Activated CD8-positive, alpha-beta memory T cell treated with anti-CD3 and anti-CD28 coated beads for 4 hours (primary cell): ENCODE measurements at regions not wholly inside any gene's neighbourhood (a gene's known extent, or its start where the extent isn't known, plus 50 kb on each side); places are given as distances from the start of the nearest gene placed in this dataset.
"Not testable (repeated sequence)": the region's sequence is repeated elsewhere in the genome, so short reads cannot be mapped to it uniquely, and the experiment has no call there.

Experiments used
- DNase-seq, 2 donors: peaks; one replicate each; pipeline ENCODE4 v3.0.0-alpha.2; 2020; ENCODE audit warnings: low read depth in 2 of 2

DNA sequence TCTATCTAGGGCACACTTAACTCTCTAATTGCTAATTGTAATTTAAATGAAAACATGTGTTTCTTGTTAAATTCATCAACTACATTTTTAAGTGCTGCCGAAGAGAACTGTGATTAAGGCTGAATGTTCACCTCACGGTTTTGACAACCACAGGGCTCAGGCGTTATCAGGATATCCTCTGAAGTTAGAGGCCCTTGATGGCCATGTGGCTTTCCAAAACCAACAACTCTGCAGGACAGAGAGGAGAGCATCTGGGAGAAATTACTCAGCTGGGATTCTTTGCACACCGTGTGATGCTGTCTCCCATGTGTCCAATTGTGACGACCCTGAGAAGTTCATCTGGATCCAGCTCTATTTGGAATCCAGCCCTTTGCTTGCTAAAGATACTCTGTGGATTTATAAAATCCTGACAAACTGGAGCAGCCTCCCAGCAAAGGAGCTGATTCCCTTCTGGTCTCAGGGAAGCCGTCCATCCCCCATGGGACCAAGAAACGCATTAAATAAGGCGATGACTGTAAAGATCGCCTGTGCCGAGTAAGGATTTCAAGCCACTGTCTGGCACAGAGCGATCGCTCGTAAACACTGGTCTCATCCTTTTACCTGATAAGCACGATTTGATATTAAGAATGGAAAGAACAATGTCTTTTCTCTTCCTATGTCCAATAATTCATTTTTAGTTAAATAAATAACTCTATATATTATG lies 401.1 kb downstream of the CD83 start:
- DNase-seq: no peak

- DNase-seq: no peak
Observed at GRCh38 chr6:14520029-14520428, 402.5 kb downstream of the CD83 start.

DNA sequence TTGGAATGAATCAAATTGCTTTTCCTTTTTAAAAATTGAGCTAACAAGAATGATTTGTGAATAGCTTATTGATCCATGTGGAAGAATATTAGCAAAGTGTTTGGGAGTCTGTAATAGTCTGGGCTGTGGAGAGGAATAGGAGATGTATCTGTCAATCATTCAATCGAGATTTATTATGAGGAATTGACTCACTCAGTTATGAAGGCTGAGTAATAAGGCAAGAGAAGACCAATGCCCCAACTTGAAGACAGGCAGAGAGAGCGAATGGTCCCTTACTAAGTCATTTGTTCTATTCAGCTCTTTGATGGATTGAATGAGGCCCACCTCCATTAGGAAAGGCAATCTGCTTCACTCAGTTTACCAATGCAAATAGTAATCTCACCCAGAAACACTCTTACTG lies 403.0 kb downstream of the CD83 start:
- no peak for DNase-seq

GRCh38 chr6:14521141-14521540 lies 403.6 kb downstream of the CD83 start:
- DNase-seq: no peak

DNA sequence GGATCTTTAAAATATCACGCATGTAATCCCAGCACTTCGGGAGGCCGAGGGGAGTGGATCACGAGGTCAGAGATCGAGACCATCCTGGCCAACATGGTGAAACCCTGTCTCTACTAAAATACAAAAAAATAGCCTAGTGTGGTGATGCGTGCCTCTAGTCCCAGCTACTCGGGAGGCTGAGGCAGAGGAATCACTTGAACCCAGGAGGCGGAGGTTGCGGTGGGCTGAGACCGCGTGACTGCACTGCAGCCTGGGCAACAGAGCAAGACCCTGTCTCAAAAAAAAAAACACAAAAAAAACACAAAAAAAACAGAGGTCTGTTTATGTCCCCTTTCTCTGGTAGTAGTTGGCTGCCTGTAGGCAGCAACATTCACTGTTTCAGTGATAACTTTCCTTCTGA lies 404.3 kb downstream of the CD83 start:
- DNase-seq: not testable (repeated sequence)

DNA sequence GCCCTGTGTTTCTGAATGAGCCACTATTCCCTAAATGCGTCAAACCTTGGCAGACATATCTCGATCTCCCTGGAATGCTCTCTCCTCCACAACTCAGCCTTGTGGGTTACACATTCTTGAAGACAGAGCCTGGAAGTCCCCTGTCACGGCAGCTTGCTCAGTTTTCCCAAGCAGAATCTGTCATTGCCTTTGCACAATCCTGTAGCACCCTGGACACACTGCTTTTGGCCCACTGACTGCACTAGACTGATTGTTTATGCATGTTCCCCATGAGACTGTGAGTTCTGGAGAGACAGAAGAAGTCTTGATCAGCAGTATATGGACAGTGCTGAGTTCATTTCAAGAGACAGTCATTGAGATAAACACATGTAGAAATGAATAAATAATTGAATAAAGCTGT lies 406.7 kb downstream of the CD83 start:
- no peak for DNase-seq

- no peak for DNase-seq
Observed at GRCh38 chr6:14530385-14530784, 412.8 kb downstream of the CD83 start.

DNA sequence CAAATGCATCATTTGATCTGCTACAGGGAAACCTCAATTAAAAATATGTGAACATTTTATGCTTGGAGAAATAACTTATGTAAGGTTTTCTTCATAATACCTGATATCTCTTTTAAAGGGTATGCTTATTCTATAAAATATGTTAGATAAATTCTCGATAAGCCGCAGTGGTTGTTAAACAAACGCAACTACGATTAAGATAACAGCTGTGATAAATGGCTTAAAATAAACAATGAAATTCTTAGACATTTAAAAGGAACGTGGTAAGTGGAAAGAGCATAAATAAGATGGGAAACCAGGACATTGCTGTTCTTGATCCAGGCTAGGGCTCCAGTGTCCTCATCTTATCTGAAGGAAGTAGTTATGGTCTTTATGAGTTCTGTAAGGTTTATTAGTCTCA lies 415.9 kb downstream of the CD83 start:
- no peak for DNase-seq

DNA sequence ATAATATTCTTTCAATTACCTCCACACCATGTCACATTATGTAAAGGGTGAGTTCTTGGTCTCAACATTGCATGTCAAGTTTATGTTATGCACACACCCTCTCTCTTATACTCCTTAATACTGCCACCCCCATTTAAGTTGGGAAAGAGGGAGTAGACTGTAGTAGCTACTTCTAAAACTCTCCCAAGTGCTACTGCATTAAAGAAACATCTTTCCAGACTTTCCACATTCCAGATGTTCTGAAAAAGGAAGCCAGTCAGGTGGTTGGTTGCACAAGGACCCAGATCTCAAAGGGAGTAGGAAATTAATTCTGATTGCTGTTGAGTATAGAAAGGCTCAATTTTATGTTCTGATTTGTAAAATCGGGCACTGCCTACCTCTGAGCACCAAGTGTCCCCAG lies 419.5 kb downstream of the CD83 start:
- DNase-seq: no peak

GRCh38 chr6:14540276-14540675 lies 422.7 kb downstream of the CD83 start:
- no peak for DNase-seq

- no peak for DNase-seq
Observed at GRCh38 chr6:14540810-14541540, 423.4 kb downstream of the CD83 start.

DNA sequence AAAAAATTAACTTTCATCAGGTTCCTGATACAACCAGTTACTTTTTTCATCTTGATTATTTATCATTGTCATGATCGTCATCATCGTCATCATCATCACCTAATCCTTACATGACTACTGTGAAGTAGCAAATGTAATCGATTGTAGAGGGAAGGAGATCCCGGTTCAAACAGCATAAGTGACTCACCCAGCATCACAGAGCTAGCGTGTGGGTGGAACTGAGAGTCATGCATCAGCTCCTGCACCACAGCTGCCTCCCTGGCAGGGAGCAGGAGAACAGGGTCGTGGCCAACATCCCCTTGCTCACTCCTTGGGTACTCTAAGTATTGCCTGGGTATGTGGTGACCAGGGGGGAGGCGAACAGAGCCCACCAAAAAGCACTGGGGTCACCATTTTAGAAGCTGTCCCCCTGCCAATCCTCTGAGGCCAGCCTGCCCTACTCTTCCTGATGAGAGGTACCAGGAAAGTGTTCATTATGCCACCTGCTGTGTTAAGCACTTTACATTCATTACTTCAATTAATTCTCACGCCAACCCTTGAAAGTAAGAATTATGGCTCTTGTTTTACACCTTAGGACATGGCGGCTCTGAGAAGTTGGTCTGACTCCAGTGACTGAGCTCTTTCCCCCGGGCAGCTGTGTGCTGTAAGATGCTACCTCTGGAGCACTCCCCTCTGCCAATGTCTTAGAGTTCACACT lies 425.2 kb downstream of the CD83 start:
- peak; percentile 31 to 55 for DNase-seq

GRCh38 chr6:14543971-14544585 lies 426.5 kb downstream of the CD83 start:
- no peak for DNase-seq

GRCh38 chr6:14544666-14545065 lies 427.1 kb downstream of the CD83 start:
- DNase-seq: no peak

- no peak for DNase-seq
Observed at GRCh38 chr6:14545496-14545895, 427.9 kb downstream of the CD83 start.

DNA sequence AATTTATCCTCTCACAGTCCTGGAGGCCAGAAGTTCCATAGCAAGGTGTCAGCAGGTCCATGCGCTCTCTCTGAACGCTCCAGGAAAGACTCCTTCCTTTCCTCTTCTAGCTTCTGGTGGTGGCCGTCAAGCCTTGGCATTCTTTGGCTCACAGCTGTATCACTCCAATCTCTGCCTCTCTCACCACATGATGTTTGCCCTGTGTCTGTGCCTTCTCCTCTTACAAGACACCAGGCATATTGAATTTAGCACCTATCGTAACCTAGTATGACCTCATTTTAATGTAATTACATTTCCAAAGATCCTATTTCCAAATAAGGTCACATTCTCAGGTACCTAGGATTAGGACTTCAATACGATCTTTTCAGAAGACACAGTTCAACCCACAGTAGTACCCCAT lies 428.5 kb downstream of the CD83 start:
- no peak for DNase-seq

- DNase-seq: no peak
Observed at GRCh38 chr6:14547284-14547998, 429.9 kb downstream of the CD83 start.

DNA sequence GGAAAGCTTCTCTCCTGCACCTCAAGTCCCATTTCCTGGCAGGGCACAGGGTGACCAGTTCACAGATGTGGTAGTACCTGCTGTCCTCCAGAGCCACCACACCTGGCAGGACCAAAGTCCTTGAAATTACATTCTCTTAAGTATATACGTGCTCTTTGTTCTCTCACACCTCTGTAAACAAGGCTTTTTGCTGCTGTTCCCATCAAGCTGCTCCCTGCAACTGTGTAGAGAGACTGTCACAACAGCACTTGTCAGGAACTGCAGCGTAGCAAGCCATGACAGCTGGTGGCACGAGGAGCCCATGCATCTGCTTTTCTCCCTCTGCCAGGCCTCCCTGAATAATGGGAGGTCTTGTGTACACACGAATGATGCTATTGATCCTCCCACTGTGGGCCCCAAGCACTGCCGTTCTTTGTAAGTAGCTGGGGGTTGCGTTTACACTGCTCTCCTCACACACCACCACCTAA lies 431.8 kb downstream of the CD83 start:
- no peak for DNase-seq

GRCh38 chr6:14549871-14550270 lies 432.3 kb downstream of the CD83 start:
- no peak for DNase-seq

DNA sequence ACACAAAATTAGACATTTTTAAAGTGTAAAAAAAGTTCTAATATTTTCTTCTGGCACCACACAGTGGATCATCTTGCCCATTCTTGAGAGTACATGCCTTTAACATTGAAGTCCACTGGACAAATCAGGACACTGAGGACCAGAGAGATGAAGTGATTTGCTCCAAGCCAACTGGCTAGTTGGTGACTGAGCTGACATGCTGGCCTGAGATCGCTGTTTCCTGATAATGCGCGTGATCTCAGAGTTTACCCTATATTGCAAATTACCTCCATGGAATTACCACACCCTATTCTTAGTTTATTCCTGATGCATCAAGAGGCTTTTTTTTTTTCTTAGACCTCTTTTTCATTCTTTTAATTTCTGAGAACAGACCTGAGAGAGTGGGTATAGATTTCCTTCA lies 432.8 kb downstream of the CD83 start:
- no peak for DNase-seq

DNA sequence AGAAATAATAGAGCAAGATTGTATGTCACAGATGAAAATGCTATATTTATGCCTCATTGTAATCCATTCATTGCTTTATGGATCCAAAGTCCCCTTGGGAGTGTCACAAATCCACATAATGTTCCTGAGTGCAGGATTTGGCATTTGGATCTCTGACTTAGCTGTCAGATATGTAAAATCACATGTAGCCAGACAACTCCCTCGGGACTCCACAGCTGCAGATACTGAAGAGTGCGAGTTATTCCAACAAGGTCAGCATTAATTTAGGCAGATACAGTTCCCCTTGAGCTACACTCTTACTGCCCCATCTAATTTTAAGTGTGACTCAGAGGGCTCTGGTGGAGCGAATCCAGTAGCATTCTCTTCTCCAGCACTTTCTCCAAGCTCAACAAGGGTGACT lies 433.2 kb downstream of the CD83 start:
- no peak for DNase-seq

DNA sequence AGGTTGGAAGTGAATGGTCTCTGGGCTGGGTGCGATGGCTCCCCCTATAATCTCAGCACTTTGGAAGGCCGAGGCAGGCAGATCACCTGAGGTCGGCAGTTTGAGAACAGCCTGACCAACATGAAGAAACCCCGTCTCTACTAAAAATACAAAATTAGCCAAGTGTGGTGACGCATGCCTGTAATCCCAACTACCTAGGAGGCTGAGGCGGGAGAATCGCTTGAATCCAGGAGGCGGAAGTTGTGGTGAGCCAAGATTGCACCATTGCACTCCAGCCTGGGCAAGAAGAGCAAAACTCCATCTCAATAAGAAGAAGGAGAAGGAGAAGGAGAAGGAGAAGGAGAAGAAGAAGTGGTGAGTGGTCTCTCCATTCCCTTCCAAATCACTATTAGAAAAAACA lies 434.0 kb downstream of the CD83 start:
- DNase-seq: not testable (repeated sequence)
